Sigmoid colon (tissue), 6 donors: ENCODE measurements at regions not wholly inside any gene's neighbourhood (a gene's known extent, or its start where the extent isn't known, plus 50 kb on each side); places are given as distances from the start of the nearest gene placed in this dataset.
"Not testable (repeated sequence)": the region's sequence is repeated elsewhere in the genome, so short reads cannot be mapped to it uniquely, and the experiment has no call there.

Experiments
- DNase-seq: peaks from one replicate; pipeline ENCODE4 v3.0.0-alpha.2; 2019
- H3K27ac ChIP-seq, 4 donors: fragments of 200-600 bp; sonication (generic); one replicate each; pipeline ENCODE4 v1.5.1; 2016 to 2019; ENCODE audit warnings: mild to moderate bottlenecking in 1 of 4
- H3K27me3 ChIP-seq, 3 donors: fragments of 200-600 bp; sonication (generic); one replicate each; pipeline ENCODE4 v1.5.1; 2019; ENCODE audit warnings: mild to moderate bottlenecking in 1 of 3
- H3K36me3 ChIP-seq, 4 donors: fragments of 200-600 bp; sonication (generic); one replicate each; pipeline ENCODE4 v1.5.1; 2016 to 2019
- H3K4me1 ChIP-seq, 4 donors: fragments of 200-600 bp; sonication (generic); one replicate each; pipeline ENCODE4 v1.5.1; 2017 to 2019
- H3K4me3 ChIP-seq, 4 donors: fragments of 200-600 bp; sonication (generic); one replicate each; pipeline ENCODE4 v1.5.1; 2017 to 2019; ENCODE audit warnings: mild to moderate bottlenecking in 2 of 4, moderate library complexity in 1 of 4
- H3K9me3 ChIP-seq, 4 donors: fragments of 200-600 bp in 3 of 4; sonication (generic) in 3 of 4; one replicate each; pipeline versions ENCODE4 v1.5.1 to v1.6.1; 2013 to 2019
- CTCF ChIP-seq, 4 experiments: fragments of 450-650 bp in 3 of 4; fragments of 200-600 bp in 1 of 4; IDR thresholded peaks; one replicate each; pipeline ENCODE4 v1.5.1; 2016 to 2019; ENCODE audit warnings: antibody characterized with exemption in 4 of 4, mild to moderate bottlenecking in 3 of 4, moderate library complexity in 2 of 4
- EP300 ChIP-seq, 4 donors: sonication (generic); formaldehyde crosslinking; IDR thresholded peaks; one replicate each; pipeline ENCODE4 v1.6.1; 2017; ENCODE audit warnings: antibody characterized with exemption in 4 of 4
- POLR2A ChIP-seq, 2 donors: fragments of 450-650 bp; IDR thresholded peaks; one replicate each; pipeline ENCODE4 v1.6.1; 2016; ENCODE audit warnings: antibody characterized with exemption in 2 of 2, mild to moderate bottlenecking in 2 of 2, moderate library complexity in 2 of 2
- POLR2AphosphoS5 ChIP-seq, 4 donors: sonication (generic); formaldehyde crosslinking; IDR thresholded peaks; one replicate each; pipeline ENCODE4 v1.6.1; 2017; ENCODE audit warnings: antibody characterized with exemption in 4 of 4
- WGBS, 2 donors: extraction: QIAGEN DNeasy Blood & Tissue Kit; methylation state at CpG; one replicate each; pipeline ENCODE4 v1.1.7; 2013; 5-methylcytosine and 5-hydroxymethylcytosine counted together
- intact Hi-C: fragments of 100-400 bp; cut with DNase I; formaldehyde crosslinking; loops from one replicate; pipeline ENCODE4 v1.15.1; 2023
- donor health status: healthy with polysubstance abuse.
- donor health status: healthy.

- intact Hi-C loops: no loop called here
- TF ChIP-seq POLR2A (IDR thresholded peaks at IDR 0.05): no peak
- no peak for TF ChIP-seq CTCF (IDR thresholded peaks at IDR 0.05)
- no peak for TF ChIP-seq EP300 (IDR thresholded peaks at IDR 0.05)
- no peak for TF ChIP-seq POLR2AphosphoS5 (IDR thresholded peaks at IDR 0.05)
- Histone ChIP-seq H3K27me3 (peaks cover 0 to 22% (median 0%) of the 10 kb centered on the region in 3 donors), H3K4me1 (no peaks in the 10 kb centered on the region), H3K36me3 (no peaks in the 10 kb centered on the region), H3K4me3 (no peak overlapping the region), H3K9me3 (no peaks in the 10 kb centered on the region), H3K27ac (no peak overlapping the region)
- DNase-seq: no peak
- 57 to 68% methylated on average over 4 of the region's 4 CpGs for WGBS, 2 donors
Measured at GRCh38 chr14:106062502-106063272, 536.3 kb downstream of the TMEM121 start.

- H3K4me3 ChIP-seq: no peak overlapping the region
- H3K9me3 ChIP-seq: no peaks in the 10 kb centered on the region
- no peaks in the 10 kb centered on the region for H3K36me3 ChIP-seq
- H3K4me1 ChIP-seq: no peaks in the 10 kb centered on the region
- 36 to 64% methylated on average over 2 of the region's 2 CpGs for WGBS, 2 donors
- no peak for DNase-seq
- TF ChIP-seq POLR2AphosphoS5 (IDR thresholded peaks at IDR 0.05): no peak
- TF ChIP-seq EP300 (IDR thresholded peaks at IDR 0.05): no peak
- no peak for TF ChIP-seq CTCF (IDR thresholded peaks at IDR 0.05)
- TF ChIP-seq POLR2A (IDR thresholded peaks at IDR 0.05): no peak
- intact Hi-C loops: no loop called here
- no peak overlapping the region for H3K27ac ChIP-seq
- peaks cover 0 to 6% (median 0%) of the 10 kb centered on the region in 3 donors for H3K27me3 ChIP-seq
Measured at GRCh38 chr14:106067935-106068334, 541.6 kb downstream of the TMEM121 start.

- DNase-seq: no peak
- 60 to 66% methylated on average over 3 of the region's 3 CpGs for WGBS, 2 donors
Measured at GRCh38 chr14:106069804-106070625, 543.6 kb downstream of the TMEM121 start.

GRCh38 chr14:106080922-106081321 is 554.5 kb downstream of the TMEM121 start:
- no peaks in the 10 kb centered on the region for H3K9me3 ChIP-seq
- WGBS, 2 donors: 62% methylated on average over 4 of the region's 4 CpGs; no CpG with 5 or more reads in 1 of the 2 donors
- H3K4me3 ChIP-seq: no peak overlapping the region
- no peak for DNase-seq
- intact Hi-C loops: no loop called here
- H3K36me3 ChIP-seq: no peaks in the 10 kb centered on the region
- no peaks in the 10 kb centered on the region for H3K4me1 ChIP-seq
- no peak for TF ChIP-seq EP300 (IDR thresholded peaks at IDR 0.05)
- no peaks in the 10 kb centered on the region for H3K27me3 ChIP-seq
- H3K27ac ChIP-seq: no peak overlapping the region

More at GRCh38 chr14:106069804-106070625, 543.6 kb downstream of the TMEM121 start:
- H3K27me3 ChIP-seq: peaks cover 0 to 6% (median 0%) of the 10 kb centered on the region in 3 donors
- no peaks in the 10 kb centered on the region for H3K4me1 ChIP-seq
- no peak overlapping the region for H3K4me3 ChIP-seq
- intact Hi-C loops: no loop called here
- no peaks in the 10 kb centered on the region for H3K36me3 ChIP-seq
- no peaks in the 10 kb centered on the region for H3K9me3 ChIP-seq
- no peak overlapping the region for H3K27ac ChIP-seq
- TF ChIP-seq POLR2AphosphoS5 (IDR thresholded peaks at IDR 0.05): no peak
- TF ChIP-seq CTCF (IDR thresholded peaks at IDR 0.05): no peak
- TF ChIP-seq EP300 (IDR thresholded peaks at IDR 0.05): no peak
- no peak for TF ChIP-seq POLR2A (IDR thresholded peaks at IDR 0.05)

- H3K4me3 ChIP-seq, H3K27ac ChIP-seq, H3K4me1 ChIP-seq, H3K27me3 ChIP-seq, H3K9me3 ChIP-seq, intact Hi-C loops, H3K36me3 ChIP-seq, DNase-seq: not testable (repeated sequence)
- WGBS, 2 donors: 51 to 56% methylated on average over 3 to 4 of the region's 6 CpGs
Measured at GRCh38 chr14:106081721-106082120, 555.3 kb downstream of the TMEM121 start.
